K562 (cell line): ENCODE measurements at regions not wholly inside any gene's neighbourhood (a gene's known extent, or its start where the extent isn't known, plus 50 kb on each side); places are given as distances from the start of the nearest gene placed in this dataset.

ENCODE experiments used
- ATAC-seq: fragments of 200-7000 bp; cut with Tn5 transposase; 3 replicates; pipeline ENCODE4 v1.9.1; 2020; ENCODE audit warnings: moderate library complexity
- BruUV-seq: library from RNA; stranded (reverse); fragments of 400-500 nt; replicated peaks from 2 replicates; lab custom pipeline; 2021; lab: Mats Ljungman, UMichigan
- CTCF ChIA-PET: fragments of 300-600 bp; formaldehyde crosslinking; extraction: SDS; loops from one replicate; lab custom pipeline; 2021; ENCODE audit warnings: low intra/inter-chr PET ratio; lab: Yijun Ruan, JAX
- POLR2A ChIA-PET: fragments of 300-600, 350-650 bp; sonication (Branson Sonifier 250); formaldehyde crosslinking; extraction: SDS; loops from one replicate; lab custom pipeline; 2021; ENCODE audit warnings: antibody characterized with exemption, inconsistent platforms; lab: Yijun Ruan, JAX
- DNase-seq, 4 experiments: peaks; one replicate each; pipeline versions ENCODE4 v3.0.0 to v3.0.0-alpha.2; 2011 to 2018; ENCODE audit warnings: low spot score in 3 of 4, mixed read lengths in 3 of 4; ENCODE audit errors: extremely low read depth in 1 of 4
- FAIRE-seq: peaks from 2 replicates; lab custom pipeline; 2011; peaks lifted over from hg19 to GRCh38; lab: Jason Lieb, UNC
- H2AFZ ChIP-seq: 2 replicates; pipeline ENCODE4 v1.6.0; 2011; ENCODE audit warnings: low read depth, low read length, control low read depth, inconsistent platforms
- H3K27ac ChIP-seq: fragments of 200-600 bp; 3 replicates; pipeline ENCODE4 v1.8.0; 2011; ENCODE audit warnings: low read depth, mild to moderate bottlenecking, control low read depth, inconsistent platforms, low read length, moderate library complexity, mixed read lengths; ENCODE audit errors: extremely low read depth
- H3K27me3 ChIP-seq, 2 experiments: fragments of 300-600 bp in 1 of 2; 2 replicates in 1 of 2; 3 replicates in 1 of 2; pipeline versions ENCODE4 v1.6.0 to v1.8.0; 2011; ENCODE audit warnings: inconsistent platforms in 2 of 2, low read length in 2 of 2, mild to moderate bottlenecking in 1 of 2, mixed read lengths in 1 of 2, moderate library complexity in 1 of 2; ENCODE audit not compliant: control insufficient read depth in 2 of 2, insufficient read depth in 2 of 2
- H3K36me3 ChIP-seq: fragments of 300-600 bp; 3 replicates; pipeline ENCODE4 v1.8.0; 2011; ENCODE audit warnings: mild to moderate bottlenecking, low read length, inconsistent platforms; ENCODE audit not compliant: control insufficient read depth, insufficient read depth
- H3K4me1 ChIP-seq, 2 experiments: fragments of 200-600 bp in 1 of 2; replicated peaks in 1 of 2; 2 replicates in 1 of 2; 3 replicates in 1 of 2; pipeline versions ENCODE4 v1.5.1 to v1.8.0; 2011; ENCODE audit warnings: inconsistent platforms in 2 of 2, low read length in 2 of 2, mild to moderate bottlenecking in 1 of 2, mixed read lengths in 1 of 2, moderate library complexity in 1 of 2; ENCODE audit not compliant: control insufficient read depth in 2 of 2, insufficient read depth in 2 of 2
- H3K4me2 ChIP-seq: 2 replicates; pipeline ENCODE4 v1.6.1; 2011; ENCODE audit warnings: low read length, control low read depth, inconsistent platforms, mixed read lengths; ENCODE audit not compliant: insufficient read depth
- H3K4me3 ChIP-seq: fragments of 200-600 bp; sonication (generic), shearing (Covaris generic); 2 replicates; pipeline ENCODE4 v1.5.1; 2016; ENCODE audit warnings: control low read depth, inconsistent platforms
- H3K79me2 ChIP-seq: fragments of 200-600 bp; 3 replicates; pipeline ENCODE4 v1.8.0; 2011; ENCODE audit warnings: low read length, inconsistent platforms; ENCODE audit not compliant: control insufficient read depth, insufficient read depth
- H3K9ac ChIP-seq, 2 experiments: 2 replicates each; pipeline versions ENCODE4 v1.6.0 to v1.6.1; 2011; ENCODE audit warnings: low read depth in 2 of 2, low read length in 2 of 2, control low read depth in 1 of 2, inconsistent platforms in 1 of 2, mild to moderate bottlenecking in 1 of 2, mixed read lengths in 1 of 2; ENCODE audit not compliant: insufficient read depth in 1 of 2
- H3K9me1 ChIP-seq: one replicate; pipeline ENCODE4 v1.6.0; 2011; ENCODE audit warnings: inconsistent platforms, mild to moderate bottlenecking, low read length, moderate library complexity; ENCODE audit not compliant: control insufficient read depth, insufficient read depth
- H3K9me3 ChIP-seq: replicated peaks from 2 replicates; pipeline ENCODE4 v1.5.1; 2011; ENCODE audit warnings: low read depth, low read length, inconsistent platforms; ENCODE audit not compliant: control insufficient read depth, insufficient read depth
- H4K20me1 ChIP-seq: replicated peaks from 2 replicates; pipeline ENCODE4 v1.6.1; 2011; ENCODE audit warnings: low read length, inconsistent platforms, mixed read lengths; ENCODE audit not compliant: control insufficient read depth, insufficient read depth
- AFF4 ChIP-seq: sonication (generic); formaldehyde crosslinking; IDR thresholded peaks from 2 replicates; pipeline ENCODE4 v1.8.0; 2023; ENCODE audit warnings: mild to moderate bottlenecking, missing genetic modification reagents
- ARID4B ChIP-seq: sonication (generic); formaldehyde crosslinking; IDR thresholded peaks from 2 replicates; pipeline ENCODE4 v1.8.0; 2022; ENCODE audit warnings: mild to moderate bottlenecking, missing genetic modification reagents
- CREM ChIP-seq: IDR thresholded peaks from 2 replicates; pipeline ENCODE4 v1.6.1; 2014; ENCODE audit warnings: antibody characterized with exemption, low read depth
- FOXK1 ChIP-seq: sonication (generic); formaldehyde crosslinking; IDR thresholded peaks from 2 replicates; pipeline ENCODE4 v1.8.0; 2022; ENCODE audit warnings: missing genetic modification reagents, mild to moderate bottlenecking, borderline replicate concordance
- NFATC3 ChIP-seq: fragments of 450-650 bp; IDR thresholded peaks from 2 replicates; pipeline ENCODE4 v1.6.1; 2017; ENCODE audit warnings: mild to moderate bottlenecking
- SAFB ChIP-seq: fragments of 200-400 bp; formaldehyde crosslinking; IDR thresholded peaks from 2 replicates; pipeline ENCODE4 v1.6.1; 2017; ENCODE audit warnings: low read depth, low read length, borderline replicate concordance
- SP1 ChIP-seq: sonication (generic); formaldehyde crosslinking; IDR thresholded peaks from 2 replicates; pipeline ENCODE4 v1.8.1; 2022; ENCODE audit warnings: mild to moderate bottlenecking, missing genetic modification reagents
- THRB ChIP-seq: fragments of 450-650 bp; formaldehyde crosslinking; conservative IDR thresholded peaks from 2 replicates; pipeline ENCODE4 v1.4.0; 2022; ENCODE audit warnings: mild to moderate bottlenecking, missing genetic modification characterization
- TRIM24 ChIP-seq, 2 experiments: fragments of 450-650 bp; IDR thresholded peaks; 2 replicates each; pipeline ENCODE4 v1.6.1; 2016
- ZNF449 ChIP-seq: fragments of 250-450 bp; sonication (Bioruptor Pico); IDR thresholded peaks from 2 replicates; pipeline ENCODE4 v1.8.0; 2022; ENCODE audit warnings: moderate library complexity, mild to moderate bottlenecking, inconsistent platforms
- ZNF77 ChIP-seq: fragments of 250-450 bp; sonication (Bioruptor Pico); IDR thresholded peaks from 2 replicates; pipeline ENCODE4 v1.5.0; 2020
- WGBS: fragments of 100-300 bp; shearing (Covaris generic); methylation state at CpG from one replicate; pipeline ENCODE4 v1.1.6; 2016; ENCODE audit warnings: low coverage, mixed read lengths; ENCODE audit not compliant: insufficient coverage; ENCODE audit errors: missing lambda C conversion rate; 5-methylcytosine and 5-hydroxymethylcytosine counted together
- in situ Hi-C: fragments of 300-500 bp; cut with MboI; formaldehyde crosslinking; loops from 4 replicates; pipeline ENCODE4 v1.15.0; 2018; ENCODE audit warnings: inconsistent platforms, mixed read lengths
- intact Hi-C: fragments of 100-400 bp; cut with micrococcal nuclease; formaldehyde crosslinking; loops from 2 replicates; pipeline ENCODE4 v1.14.2; 2022

- FAIRE-seq (no peak), DNase-seq (no peak), ATAC-seq (no peak)
- no peaks in the 10 kb centered on the region for H3K79me2 ChIP-seq
- intact Hi-C loops (no loop called here), in situ Hi-C loops (no loop called here)
- no peak overlapping the region for H3K4me2 ChIP-seq
- no peaks in the 10 kb centered on the region for H3K4me1 ChIP-seq
- WGBS, result 1% methylated on average over 6 of the region's 7 CpGs
- no peaks in the 10 kb centered on the region for H3K36me3 ChIP-seq
- no TSS peak for BruUV-seq
- ChIA-PET POLR2A (no interaction called here), CTCF (no interaction called here)
- no peak overlapping the region for H3K9ac ChIP-seq
- no peak overlapping the region for H3K27ac ChIP-seq
- no peaks in the 10 kb centered on the region for H4K20me1 ChIP-seq
- H2AFZ ChIP-seq, result no peak overlapping the region
- no peaks in the 10 kb centered on the region for H3K9me1 ChIP-seq
- H3K4me3 ChIP-seq, result no peak overlapping the region
- H3K9me3 ChIP-seq, result no peaks in the 10 kb centered on the region
- peaks cover 0 to 19% of the 10 kb centered on the region in 2 experiments; a peak in 3 of 5 replicates for H3K27me3 ChIP-seq
- TF ChIP-seq TRIM24 (IDR thresholded peaks at IDR 0.05), result no peak
- TF ChIP-seq ARID4B (CRISPR knock-in tag), result no peak
- no peak for TF ChIP-seq CREM
- no peak for TF ChIP-seq SP1 (CRISPR knock-in tag)
- TF ChIP-seq ZNF449 (CRISPR knock-in tag), result no peak
- no peak for TF ChIP-seq SAFB
- no peak for TF ChIP-seq AFF4 (CRISPR knock-in tag)
- no peak for TF ChIP-seq ZNF77 (CRISPR knock-in tag)
- TF ChIP-seq NFATC3, result no peak
- no peak for TF ChIP-seq THRB
- no peak for TF ChIP-seq FOXK1 (CRISPR knock-in tag)
Observed at GRCh38 chr2:16072638-16073290, 132.4 kb downstream of the MYCN start.
